SK-N-SH (cell line): ENCODE measurements at regions not wholly inside any gene's neighbourhood (a gene's known extent, or its start where the extent isn't known, plus 50 kb on each side); places are given as distances from the start of the nearest gene placed in this dataset.

ENCODE experiments used
- CTCF ChIP-seq: fragments of 200-600 bp; sonication (generic); IDR thresholded peaks from 2 replicates; pipeline ENCODE4 v1.6.1; 2017; ENCODE audit warnings: antibody characterized with exemption, mild to moderate bottlenecking, moderate library complexity
- ELF1 ChIP-seq: IDR thresholded peaks from 2 replicates; pipeline ENCODE4 v1.4.0; 2012
- FOXM1 ChIP-seq: IDR thresholded peaks from 2 replicates; pipeline ENCODE4 v1.4.0; 2012; ENCODE audit warnings: low read depth, mild to moderate bottlenecking
- GABPA ChIP-seq: IDR thresholded peaks from 2 replicates; pipeline ENCODE4 v1.4.0; 2012; ENCODE audit warnings: low read depth, mild to moderate bottlenecking
- MAX ChIP-seq: IDR thresholded peaks from 2 replicates; pipeline ENCODE4 v1.4.0; 2012; ENCODE audit warnings: low read depth
- MEF2A ChIP-seq: IDR thresholded peaks from 2 replicates; pipeline ENCODE4 v1.4.0; 2012; ENCODE audit warnings: low read depth, borderline replicate concordance
- POLR2AphosphoS5 ChIP-seq: IDR thresholded peaks from 2 replicates; pipeline ENCODE4 v1.6.1; 2012; ENCODE audit warnings: low read depth, low read length
- RAD21 ChIP-seq: IDR thresholded peaks from 2 replicates; pipeline ENCODE4 v1.6.1; 2012; ENCODE audit warnings: mild to moderate bottlenecking, low read length
- SIN3A ChIP-seq: IDR thresholded peaks from 2 replicates; pipeline ENCODE4 v1.6.1; 2012; ENCODE audit warnings: low read depth, mild to moderate bottlenecking, low read length, moderate library complexity, borderline replicate concordance
- SMC3 ChIP-seq: IDR thresholded peaks from 2 replicates; pipeline ENCODE4 v1.6.1; 2012; ENCODE audit warnings: low read depth, low read length, improper control_type of control experiment
- TAF1 ChIP-seq: IDR thresholded peaks from 2 replicates; pipeline ENCODE4 v1.6.1; 2012; ENCODE audit warnings: low read depth, mild to moderate bottlenecking, low read length, moderate library complexity, borderline replicate concordance
- YY1 ChIP-seq: IDR thresholded peaks from 2 replicates; pipeline ENCODE4 v1.4.0; 2012; ENCODE audit warnings: low read depth, mild to moderate bottlenecking

DNA sequence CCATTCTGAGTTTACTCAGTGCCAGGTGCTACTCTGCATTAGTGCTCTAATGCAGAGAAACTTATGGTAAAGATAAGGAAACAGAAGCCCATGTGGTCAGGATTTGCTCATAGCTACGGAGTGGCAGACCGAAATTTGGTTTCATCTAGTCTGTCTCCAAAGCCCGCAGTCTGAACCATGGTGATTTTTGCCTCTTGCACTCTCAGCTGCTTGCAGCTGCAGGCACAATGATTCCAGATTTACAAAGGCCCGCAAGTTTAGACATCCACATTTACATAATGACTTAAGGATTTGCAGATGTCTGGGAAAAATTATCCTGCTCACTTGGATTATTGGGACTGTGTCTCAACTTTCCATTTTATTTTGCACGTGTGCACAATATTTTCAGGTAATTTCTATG is 161.3 kb upstream of the KCNJ6 start:
- TF ChIP-seq CTCF (no peak), MEF2A (no peak), MAX (no peak), TAF1 (no peak), ELF1 (no peak), RAD21 (no peak), POLR2AphosphoS5 (no peak), FOXM1 (no peak), YY1 (no peak), GABPA (no peak), SIN3A (no peak), SMC3 (no peak)
